Endometrium (tissue), 2 donors: ENCODE measurements at regions not wholly inside any gene's neighbourhood (a gene's known extent, or its start where the extent isn't known, plus 50 kb on each side); places are given as distances from the start of the nearest gene placed in this dataset.

Experiments used
- FAIRE-seq: peaks from 2 replicates; lab custom pipeline; 2012; peaks lifted over from hg19 to GRCh38; lab: Jason Lieb, UNC
- donor health status: control.
- donor health status: control.

DNA sequence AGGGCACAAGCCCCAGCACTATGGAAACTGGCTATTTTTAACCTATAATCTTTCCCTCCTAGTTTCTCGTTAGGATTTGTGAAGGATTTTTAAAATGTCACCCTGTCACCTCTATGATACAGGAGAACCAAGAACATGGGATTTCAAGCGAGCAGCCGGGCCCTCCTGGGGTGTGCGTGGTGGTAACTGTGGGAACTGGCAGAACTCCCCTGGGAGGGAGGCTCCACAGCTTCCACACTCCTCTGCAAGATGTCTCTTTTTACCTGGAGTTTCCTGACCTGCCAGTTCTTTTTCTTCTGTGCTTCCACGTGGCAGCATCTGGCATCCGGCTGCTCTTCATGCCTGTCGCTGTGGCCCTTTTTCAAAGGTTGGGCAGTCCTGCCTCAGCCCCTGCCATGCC is 386.3 kb upstream of the MYT1L start:
- FAIRE-seq: no peak

- FAIRE-seq: no peak
Observed at GRCh38 chr2:2716771-2717170, 385.7 kb upstream of the MYT1L start.

DNA sequence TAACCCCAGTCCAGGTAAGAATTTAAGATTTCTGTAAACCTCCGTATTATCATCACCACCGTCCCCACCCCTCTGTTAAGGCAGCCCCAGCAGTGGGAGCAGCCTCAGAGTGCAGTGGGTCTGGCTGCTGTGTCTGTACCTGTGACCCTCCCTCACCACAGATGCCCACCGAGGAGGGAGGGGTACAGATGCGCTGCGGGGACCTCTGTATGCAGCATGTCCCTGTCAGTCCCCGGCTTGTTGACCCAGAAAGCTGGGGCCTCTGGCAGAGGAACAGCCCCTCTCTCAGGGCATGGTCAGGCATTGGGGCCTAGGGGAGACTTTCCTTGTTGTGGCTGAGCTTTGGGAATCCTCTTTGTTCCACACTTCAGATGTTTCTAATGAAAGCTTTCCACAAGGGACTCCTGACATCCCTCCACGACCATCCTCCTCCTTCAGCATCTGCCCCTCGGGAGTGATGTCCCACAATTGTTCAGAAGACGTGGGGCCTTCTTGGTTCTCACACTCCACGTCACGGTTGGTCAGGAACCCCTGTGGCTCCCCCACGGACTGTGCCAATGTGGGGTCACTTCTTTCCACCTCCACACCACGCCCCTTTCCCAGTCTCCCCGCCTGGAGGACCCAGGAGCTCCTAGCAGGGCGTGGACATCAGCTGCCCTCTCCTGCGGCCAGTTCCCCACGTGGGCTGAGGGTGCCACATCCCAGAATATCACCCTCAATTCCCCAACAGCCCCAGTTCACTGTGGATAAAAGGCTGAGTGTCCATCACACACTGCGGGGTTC is 384.2 kb upstream of the MYT1L start:
- no peak for FAIRE-seq

DNA sequence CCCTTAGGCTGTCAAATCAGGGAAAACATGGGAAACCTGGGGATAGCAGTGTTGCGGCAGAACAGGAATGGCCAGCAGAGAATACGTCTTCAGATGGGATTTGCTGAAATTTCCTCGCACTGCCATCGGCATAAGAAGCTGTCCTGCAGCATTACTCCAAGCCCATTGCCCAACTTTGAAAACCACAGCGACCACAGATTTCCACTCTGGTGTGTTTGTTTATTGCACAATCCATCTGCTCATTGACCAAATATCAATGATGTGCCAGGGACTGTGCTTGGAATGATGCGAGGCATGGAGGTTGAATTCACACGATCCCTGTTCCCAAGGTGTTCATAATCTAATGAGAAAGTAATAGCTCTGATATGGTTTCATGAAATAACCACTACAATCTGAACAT is 383.3 kb upstream of the MYT1L start:
- no peak for FAIRE-seq

GRCh38 chr2:2709431-2709770 is 378.3 kb upstream of the MYT1L start:
- no peak for FAIRE-seq

DNA sequence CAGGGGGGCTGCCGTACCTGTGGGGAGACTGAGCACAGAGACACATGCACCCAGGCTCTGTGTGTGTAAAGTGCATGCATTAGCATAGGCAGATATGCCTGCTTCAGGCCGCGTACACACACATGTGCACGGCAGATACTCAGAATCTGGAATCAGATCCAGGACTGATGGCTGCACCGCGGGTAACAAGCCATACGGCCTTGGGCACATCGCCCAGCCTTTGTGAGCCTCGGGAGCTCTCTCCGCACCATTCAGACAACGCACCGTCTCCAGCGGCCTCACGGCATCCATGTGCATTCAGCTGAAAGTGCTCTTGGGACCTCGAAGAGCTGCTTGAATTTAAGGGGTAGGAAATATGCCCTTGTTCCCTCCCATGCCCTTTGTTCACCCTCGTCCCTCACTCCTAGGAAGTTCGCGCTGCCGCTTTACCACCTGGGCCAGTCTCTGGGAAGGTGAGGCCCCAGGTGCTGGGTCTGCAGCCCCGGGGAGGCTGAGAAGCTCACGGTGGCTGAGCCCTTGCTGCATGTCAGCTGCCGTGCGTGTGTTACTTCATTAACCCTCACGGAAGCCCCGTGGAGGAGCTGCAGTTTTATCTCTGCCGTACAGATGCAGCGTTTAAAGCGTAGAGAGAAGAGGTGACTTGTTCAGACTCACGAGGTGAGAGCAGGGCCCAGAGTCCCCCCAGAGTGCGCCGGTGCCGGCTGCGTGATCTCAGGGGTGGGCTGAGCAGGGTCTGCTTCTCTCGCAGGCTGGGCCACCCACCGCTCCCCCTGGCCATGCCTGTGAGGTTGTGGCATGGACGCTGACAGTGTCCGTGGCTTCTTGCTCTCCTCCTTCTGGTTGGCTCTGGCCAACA is 377.7 kb upstream of the MYT1L start:
- no peak for FAIRE-seq

GRCh38 chr2:2707206-2707991 is 376.3 kb upstream of the MYT1L start:
- no peak for FAIRE-seq

DNA sequence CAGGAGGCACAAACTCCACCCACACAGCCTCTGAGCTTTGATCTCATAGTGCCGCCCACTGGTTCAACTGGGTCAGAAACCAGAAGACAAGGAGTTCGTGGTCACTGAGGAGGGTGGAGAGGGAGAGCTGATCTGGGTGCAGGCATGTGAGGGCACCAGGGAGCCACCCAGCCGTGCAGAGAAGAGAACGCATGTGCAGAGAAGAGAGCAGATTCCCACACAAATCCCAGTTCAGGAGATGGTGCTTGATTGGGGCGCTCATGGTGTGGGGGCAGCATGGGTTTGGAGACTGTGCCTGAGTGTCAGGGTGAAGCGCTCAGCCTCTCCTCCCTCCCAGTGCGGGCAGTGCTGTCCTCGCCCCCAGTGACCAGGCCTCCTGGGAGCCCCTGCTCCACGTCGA is 375.2 kb upstream of the MYT1L start:
- no peak for FAIRE-seq

GRCh38 chr2:2705871-2706270 is 374.8 kb upstream of the MYT1L start:
- FAIRE-seq: no peak

DNA sequence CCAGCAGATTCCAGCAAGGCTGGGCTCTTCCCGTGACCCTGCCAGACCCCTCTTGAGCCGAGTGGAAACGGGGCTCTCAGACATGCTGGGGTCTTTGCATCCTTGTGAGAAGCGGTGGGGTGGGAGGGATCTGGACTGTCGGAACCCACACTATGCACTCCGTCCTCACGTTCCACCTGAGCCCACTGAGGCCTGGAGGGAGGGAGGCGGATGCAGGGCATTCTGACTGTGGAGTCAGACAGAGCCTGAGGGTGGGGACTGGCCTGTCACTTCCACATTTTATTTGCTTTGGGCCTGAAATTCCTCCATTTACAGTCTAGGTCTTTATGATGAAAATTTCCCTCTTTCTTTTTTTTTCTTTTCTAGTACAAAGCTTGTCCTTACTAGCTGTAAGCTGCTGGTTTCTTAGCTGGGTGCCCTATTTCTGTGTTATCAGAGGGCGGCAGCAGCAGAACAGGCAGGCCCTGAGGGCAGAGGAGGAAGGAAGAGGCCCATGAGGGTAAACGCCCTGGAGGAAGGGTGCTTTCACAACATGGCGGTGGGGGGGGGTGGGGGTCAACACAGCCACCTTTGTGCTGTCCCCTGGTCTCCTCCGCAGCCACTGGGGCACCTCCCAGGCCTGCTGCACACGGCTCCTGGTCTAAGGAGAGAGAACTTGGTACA is 373.5 kb upstream of the MYT1L start:
- FAIRE-seq: no peak

DNA sequence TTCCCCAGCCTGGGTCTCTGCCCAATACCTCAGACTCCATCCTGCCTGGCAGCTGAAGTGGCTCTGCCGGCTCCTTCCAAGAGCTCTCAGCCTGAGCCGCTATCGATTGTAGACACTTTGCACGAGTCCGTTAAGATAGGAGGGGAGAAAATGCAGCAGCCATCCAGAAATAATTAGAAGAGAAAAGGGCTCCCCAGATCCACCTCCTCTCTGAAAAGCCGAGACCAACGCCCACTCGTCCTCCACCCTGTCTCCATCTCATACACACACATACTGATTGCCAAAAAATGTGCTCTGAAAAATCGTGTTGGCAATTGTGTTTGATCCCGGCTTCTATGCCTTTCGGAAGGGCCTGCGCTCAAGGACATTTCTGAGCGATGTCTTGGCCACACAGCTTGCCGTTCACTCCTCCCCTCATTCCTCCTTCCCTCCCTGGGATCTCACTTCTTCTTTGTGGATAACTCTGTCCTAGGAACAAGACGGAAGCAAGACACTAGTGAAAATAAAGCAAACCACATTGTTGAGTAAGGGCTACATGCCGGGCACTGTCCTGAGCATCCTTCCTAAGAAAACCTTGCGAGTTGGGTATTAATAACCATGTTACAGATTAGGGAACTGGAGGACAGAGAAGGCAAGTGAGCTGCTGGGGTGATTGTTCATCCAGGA is 372.8 kb upstream of the MYT1L start:
- FAIRE-seq: no peak

DNA sequence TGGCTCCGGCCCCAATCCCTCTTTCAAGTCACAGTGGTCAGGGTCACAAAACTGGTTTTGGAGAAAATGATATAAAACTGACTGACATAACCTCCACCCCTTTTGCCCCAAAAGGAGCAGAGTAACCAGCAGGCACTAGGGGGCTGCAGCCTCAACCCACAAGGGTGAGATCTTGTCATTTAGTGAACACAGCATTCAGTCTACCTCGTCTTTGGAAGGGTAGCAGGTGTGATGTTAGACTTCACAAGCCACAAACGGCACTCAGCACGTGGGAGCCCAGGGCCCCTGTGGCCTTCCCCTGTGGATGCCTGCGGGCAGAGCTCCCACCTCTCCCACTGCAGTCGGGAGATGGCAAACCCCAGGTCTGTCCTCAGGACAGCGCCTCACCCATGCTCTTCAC is 372.1 kb upstream of the MYT1L start:
- FAIRE-seq: no peak

- no peak for FAIRE-seq
Observed at GRCh38 chr2:2702385-2702784, 371.3 kb upstream of the MYT1L start.

GRCh38 chr2:2701813-2702212 is 370.7 kb upstream of the MYT1L start:
- no peak for FAIRE-seq

- FAIRE-seq: no peak
Observed at GRCh38 chr2:2701176-2701781, 370.2 kb upstream of the MYT1L start.

GRCh38 chr2:2699121-2699505 is 368.0 kb upstream of the MYT1L start:
- FAIRE-seq: no peak

GRCh38 chr2:2698182-2699120 is 367.4 kb upstream of the MYT1L start:
- no peak for FAIRE-seq

GRCh38 chr2:2696733-2697455 is 365.8 kb upstream of the MYT1L start:
- FAIRE-seq: no peak

GRCh38 chr2:2696325-2696724 is 365.2 kb upstream of the MYT1L start:
- no peak for FAIRE-seq

DNA sequence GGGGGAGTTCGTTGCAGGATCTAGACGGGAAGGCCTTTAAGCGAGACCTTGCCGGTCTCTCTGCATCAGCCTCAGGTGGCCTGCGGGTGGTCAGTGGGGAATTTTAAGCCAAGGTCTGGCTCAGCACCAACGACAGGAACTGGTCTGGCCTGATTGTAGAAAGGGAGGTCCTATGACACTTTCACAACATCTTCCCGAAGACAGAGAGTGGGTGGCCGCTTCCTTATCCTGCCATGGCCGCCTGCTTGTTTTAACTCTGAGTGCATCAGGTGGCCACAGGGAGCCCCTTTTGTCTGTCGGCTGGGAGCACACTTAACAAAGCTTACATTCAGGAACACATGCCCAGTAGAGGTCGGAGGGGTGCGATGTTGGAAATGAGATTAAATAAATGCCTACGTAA is 363.7 kb upstream of the MYT1L start:
- no peak for FAIRE-seq
